ENCODE measurements at regions not wholly inside any gene's neighbourhood (a gene's known extent, or its start where the extent isn't known, plus 50 kb on each side); places are given as distances from the start of the nearest gene placed in this dataset.
A peak's percentile ranks its signal among the peaks of the same experiment; 100 is the strongest.

DNA sequence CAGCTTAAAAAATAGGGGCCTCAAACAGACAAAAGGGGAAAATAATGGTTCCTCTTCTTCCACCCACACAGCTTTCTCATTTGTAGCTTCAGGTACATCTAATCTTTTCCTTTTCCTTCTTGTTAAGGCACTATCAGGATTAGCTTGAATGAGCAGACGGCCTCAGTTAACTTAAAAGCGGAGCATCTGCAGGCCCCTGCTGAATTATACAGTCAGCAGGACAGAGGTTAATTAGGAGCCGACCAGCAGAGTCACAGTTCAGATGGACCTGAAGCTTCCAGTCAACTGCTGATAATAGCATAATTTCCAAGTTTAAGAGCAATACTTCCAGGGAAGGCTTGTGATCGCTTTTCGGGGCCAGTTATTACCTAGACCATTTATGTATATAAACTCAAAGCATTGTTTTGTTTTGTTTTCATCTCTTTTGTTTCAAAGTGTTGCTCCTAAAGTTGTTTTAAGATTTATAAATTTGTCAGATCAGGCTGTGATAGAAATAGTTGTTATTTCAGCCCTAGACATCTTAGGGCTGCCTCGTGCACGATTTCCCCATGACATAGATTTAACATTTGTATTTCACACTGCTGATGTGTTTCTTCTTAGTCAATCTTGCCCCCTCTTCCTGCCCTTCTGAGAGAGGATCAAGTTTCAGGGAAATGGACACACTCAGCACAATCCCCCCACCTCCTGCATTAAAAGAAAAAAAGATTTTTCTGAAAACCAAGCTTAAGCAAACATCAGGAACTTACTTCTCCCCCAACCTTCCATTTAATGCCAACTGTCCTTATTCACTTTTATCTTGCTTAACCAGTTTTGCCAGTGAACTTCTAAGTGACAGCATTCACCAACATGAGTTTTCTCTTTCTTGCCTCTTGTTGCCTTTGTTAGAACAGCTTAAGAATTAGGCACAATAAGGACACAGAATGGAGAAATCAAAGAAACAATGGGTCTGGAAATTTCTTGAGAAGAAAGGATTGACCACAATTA lies 449.8 kb downstream of the ARHGEF28 start (continued):
- TF ChIP-seq, protein P1, sequence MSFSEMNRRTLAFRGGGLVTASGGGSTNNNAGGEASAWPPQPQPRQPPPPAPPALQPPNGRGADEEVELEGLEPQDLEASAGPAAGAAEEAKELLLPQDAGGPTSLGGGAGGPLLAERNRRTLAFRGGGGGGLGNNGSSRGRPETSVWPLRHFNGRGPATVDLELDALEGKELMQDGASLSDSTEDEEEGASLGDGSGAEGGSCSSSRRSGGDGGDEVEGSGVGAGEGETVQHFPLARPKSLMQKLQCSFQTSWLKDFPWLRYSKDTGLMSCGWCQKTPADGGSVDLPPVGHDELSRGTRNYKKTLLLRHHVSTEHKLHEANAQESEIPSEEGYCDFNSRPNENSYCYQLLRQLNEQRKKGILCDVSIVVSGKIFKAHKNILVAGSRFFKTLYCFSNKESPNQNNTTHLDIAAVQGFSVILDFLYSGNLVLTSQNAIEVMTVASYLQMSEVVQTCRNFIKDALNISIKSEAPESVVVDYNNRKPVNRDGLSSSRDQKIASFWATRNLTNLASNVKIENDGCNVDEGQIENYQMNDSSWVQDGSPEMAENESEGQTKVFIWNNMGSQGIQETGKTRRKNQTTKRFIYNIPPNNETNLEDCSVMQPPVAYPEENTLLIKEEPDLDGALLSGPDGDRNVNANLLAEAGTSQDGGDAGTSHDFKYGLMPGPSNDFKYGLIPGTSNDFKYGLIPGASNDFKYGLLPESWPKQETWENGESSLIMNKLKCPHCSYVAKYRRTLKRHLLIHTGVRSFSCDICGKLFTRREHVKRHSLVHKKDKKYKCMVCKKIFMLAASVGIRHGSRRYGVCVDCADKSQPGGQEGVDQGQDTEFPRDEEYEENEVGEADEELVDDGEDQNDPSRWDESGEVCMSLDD (tag by site-specific recombination; IDR thresholded peaks at IDR 0.05): no peak
- TF ChIP-seq ZNF354C (tag by site-specific recombination; IDR thresholded peaks at IDR 0.05; ENCODE audit: borderline replicate concordance, low read depth) (no peak), GLI2 (tag by site-specific recombination; IDR thresholded peaks at IDR 0.05; ENCODE audit: borderline replicate concordance, low read depth) (no peak)

GRCh38 chr5:74074111-74074510 lies 448.1 kb downstream of the ARHGEF28 start:
- H3K9me3 ChIP-seq (ENCODE audit: control insufficient read depth, insufficient read depth, low read depth, low read length): no peaks in the 10 kb centered on the region
- H3K4me3 ChIP-seq (ENCODE audit: low read depth, low read length): no peak overlapping the region
- ChIA-PET POLR2A (no interaction called here), CTCF (interaction anchor here (0.7 kb wide), 1 partner anchor 182 kb away, joined by 3 read pairs; no protein-coding TSS in a partner anchor)
- peaks cover 40% of the 10 kb centered on the region for H3K4me1 ChIP-seq (ENCODE audit: control insufficient read depth, insufficient read depth, low read length)
- TF ChIP-seq HOXD13 (CRISPR knock-in tag; IDR thresholded peaks at IDR 0.05; ENCODE audit: borderline replicate concordance): no peak
- H3K27ac ChIP-seq (ENCODE audit: extremely low read depth, low read depth, low read length): no peak overlapping the region
- H3K36me3 ChIP-seq (ENCODE audit: control insufficient read depth in 2 of 2, insufficient read depth in 1 of 2, low read length in 2 of 2): no peaks in the 10 kb centered on the region

- peak overlapping the region; percentile 7; the same call in 1 of the 2 replicates for H3K27ac ChIP-seq (ENCODE audit: extremely low read depth, low read depth, low read length)
- no peak overlapping the region for H3K4me3 ChIP-seq (ENCODE audit: low read depth, low read length)
- TF ChIP-seq ZBTB48 (tag by site-specific recombination; IDR thresholded peaks at IDR 0.05) (0 out of 2 replicates have a peak, but pooled peaks have one; percentile 26), ZNF624 (tag by site-specific recombination; IDR thresholded peaks at IDR 0.05) (no peak)
- ChIA-PET POLR2A (no interaction called here), CTCF (interaction anchor here (1.6 kb wide), 1 partner anchor 17 kb away, joined by 6 read pairs; no protein-coding TSS in a partner anchor)
- H3K36me3 ChIP-seq (ENCODE audit: control insufficient read depth in 2 of 2, insufficient read depth in 1 of 2, low read length in 2 of 2): no peaks in the 10 kb centered on the region
- no peaks in the 10 kb centered on the region for H3K9me3 ChIP-seq (ENCODE audit: control insufficient read depth, insufficient read depth, low read depth, low read length)
- H3K4me1 ChIP-seq (ENCODE audit: control insufficient read depth, insufficient read depth, low read length): peaks cover 44% of the 10 kb centered on the region
Observed at GRCh38 chr5:74073257-74073656, 447.3 kb downstream of the ARHGEF28 start.

DNA sequence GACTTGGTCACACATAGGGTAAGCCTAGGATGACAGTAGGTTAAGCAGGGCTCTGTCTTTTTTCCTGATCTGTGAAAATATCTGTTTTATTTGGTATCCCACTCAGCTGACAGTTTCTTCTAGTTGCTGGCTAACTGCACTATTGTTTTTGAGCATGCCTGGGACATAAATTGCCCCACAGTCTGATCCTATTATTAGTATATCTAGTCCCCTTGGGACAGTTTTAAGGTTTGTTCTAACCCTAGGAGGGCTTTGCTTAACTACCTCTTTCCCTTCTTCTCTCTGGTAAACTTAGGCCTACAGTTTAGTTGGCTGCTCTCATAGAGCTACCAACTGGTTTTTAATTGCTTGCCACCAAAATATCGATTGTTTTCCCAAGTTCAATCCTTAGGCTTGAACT lies 446.6 kb downstream of the ARHGEF28 start:
- ChIA-PET POLR2A (no interaction called here), CTCF (interaction anchor here (0.6 to 1.6 kb wide), 3 partner anchors 11 to 1118 kb away, joined by 3 to 6 read pairs (median 4); no protein-coding TSS in a partner anchor)
- Histone ChIP-seq H3K4me1 (ENCODE audit: control insufficient read depth, insufficient read depth, low read length) (peaks cover 50% of the 10 kb centered on the region), H3K4me3 (ENCODE audit: low read depth, low read length) (no peak overlapping the region), H3K27ac (ENCODE audit: extremely low read depth, low read depth, low read length) (peak overlapping the region; percentile 7; the same call in 1 of the 2 replicates), H3K9me3 (ENCODE audit: control insufficient read depth, insufficient read depth, low read depth, low read length) (no peaks in the 10 kb centered on the region), H3K36me3 (ENCODE audit: control insufficient read depth in 2 of 2, insufficient read depth in 1 of 2, low read length in 2 of 2) (no peaks in the 10 kb centered on the region)
- TF ChIP-seq ZNF239 (tag by site-specific recombination; IDR thresholded peaks at IDR 0.05) (no peak), RBAK (tag by site-specific recombination; IDR thresholded peaks at IDR 0.05) (no peak), ZFP3 (tag by site-specific recombination; IDR thresholded peaks at IDR 0.05; ENCODE audit: low read depth) (no peak), ZNF23 (tag by site-specific recombination; IDR thresholded peaks at IDR 0.05; ENCODE audit: borderline replicate concordance) (no peak), ZNF621 (tag by site-specific recombination; IDR thresholded peaks at IDR 0.05) (no peak), ZNF560 (tag by site-specific recombination; IDR thresholded peaks at IDR 0.05; ENCODE audit: borderline replicate concordance) (no peak), ZNF214 (tag by site-specific recombination; IDR thresholded peaks at IDR 0.05; ENCODE audit: borderline replicate concordance) (no peak)
- TF ChIP-seq, protein P2, sequence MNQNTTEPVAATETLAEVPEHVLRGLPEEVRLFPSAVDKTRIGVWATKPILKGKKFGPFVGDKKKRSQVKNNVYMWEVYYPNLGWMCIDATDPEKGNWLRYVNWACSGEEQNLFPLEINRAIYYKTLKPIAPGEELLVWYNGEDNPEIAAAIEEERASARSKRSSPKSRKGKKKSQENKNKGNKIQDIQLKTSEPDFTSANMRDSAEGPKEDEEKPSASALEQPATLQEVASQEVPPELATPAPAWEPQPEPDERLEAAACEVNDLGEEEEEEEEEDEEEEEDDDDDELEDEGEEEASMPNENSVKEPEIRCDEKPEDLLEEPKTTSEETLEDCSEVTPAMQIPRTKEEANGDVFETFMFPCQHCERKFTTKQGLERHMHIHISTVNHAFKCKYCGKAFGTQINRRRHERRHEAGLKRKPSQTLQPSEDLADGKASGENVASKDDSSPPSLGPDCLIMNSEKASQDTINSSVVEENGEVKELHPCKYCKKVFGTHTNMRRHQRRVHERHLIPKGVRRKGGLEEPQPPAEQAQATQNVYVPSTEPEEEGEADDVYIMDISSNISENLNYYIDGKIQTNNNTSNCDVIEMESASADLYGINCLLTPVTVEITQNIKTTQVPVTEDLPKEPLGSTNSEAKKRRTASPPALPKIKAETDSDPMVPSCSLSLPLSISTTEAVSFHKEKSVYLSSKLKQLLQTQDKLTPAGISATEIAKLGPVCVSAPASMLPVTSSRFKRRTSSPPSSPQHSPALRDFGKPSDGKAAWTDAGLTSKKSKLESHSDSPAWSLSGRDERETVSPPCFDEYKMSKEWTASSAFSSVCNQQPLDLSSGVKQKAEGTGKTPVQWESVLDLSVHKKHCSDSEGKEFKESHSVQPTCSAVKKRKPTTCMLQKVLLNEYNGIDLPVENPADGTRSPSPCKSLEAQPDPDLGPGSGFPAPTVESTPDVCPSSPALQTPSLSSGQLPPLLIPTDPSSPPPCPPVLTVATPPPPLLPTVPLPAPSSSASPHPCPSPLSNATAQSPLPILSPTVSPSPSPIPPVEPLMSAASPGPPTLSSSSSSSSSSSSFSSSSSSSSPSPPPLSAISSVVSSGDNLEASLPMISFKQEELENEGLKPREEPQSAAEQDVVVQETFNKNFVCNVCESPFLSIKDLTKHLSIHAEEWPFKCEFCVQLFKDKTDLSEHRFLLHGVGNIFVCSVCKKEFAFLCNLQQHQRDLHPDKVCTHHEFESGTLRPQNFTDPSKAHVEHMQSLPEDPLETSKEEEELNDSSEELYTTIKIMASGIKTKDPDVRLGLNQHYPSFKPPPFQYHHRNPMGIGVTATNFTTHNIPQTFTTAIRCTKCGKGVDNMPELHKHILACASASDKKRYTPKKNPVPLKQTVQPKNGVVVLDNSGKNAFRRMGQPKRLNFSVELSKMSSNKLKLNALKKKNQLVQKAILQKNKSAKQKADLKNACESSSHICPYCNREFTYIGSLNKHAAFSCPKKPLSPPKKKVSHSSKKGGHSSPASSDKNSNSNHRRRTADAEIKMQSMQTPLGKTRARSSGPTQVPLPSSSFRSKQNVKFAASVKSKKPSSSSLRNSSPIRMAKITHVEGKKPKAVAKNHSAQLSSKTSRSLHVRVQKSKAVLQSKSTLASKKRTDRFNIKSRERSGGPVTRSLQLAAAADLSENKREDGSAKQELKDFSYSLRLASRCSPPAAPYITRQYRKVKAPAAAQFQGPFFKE (tag by site-specific recombination; IDR thresholded peaks at IDR 0.05; ENCODE audit: borderline replicate concordance): no peak
- TF ChIP-seq, protein P3, sequence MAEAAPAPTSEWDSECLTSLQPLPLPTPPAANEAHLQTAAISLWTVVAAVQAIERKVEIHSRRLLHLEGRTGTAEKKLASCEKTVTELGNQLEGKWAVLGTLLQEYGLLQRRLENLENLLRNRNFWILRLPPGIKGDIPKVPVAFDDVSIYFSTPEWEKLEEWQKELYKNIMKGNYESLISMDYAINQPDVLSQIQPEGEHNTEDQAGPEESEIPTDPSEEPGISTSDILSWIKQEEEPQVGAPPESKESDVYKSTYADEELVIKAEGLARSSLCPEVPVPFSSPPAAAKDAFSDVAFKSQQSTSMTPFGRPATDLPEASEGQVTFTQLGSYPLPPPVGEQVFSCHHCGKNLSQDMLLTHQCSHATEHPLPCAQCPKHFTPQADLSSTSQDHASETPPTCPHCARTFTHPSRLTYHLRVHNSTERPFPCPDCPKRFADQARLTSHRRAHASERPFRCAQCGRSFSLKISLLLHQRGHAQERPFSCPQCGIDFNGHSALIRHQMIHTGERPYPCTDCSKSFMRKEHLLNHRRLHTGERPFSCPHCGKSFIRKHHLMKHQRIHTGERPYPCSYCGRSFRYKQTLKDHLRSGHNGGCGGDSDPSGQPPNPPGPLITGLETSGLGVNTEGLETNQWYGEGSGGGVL (tag by site-specific recombination; IDR thresholded peaks at IDR 0.05): no peak

Data from HEK293 (cell line).